ENCODE measurements at regions not wholly inside any gene's neighbourhood (a gene's known extent, or its start where the extent isn't known, plus 50 kb on each side); places are given as distances from the start of the nearest gene placed in this dataset.

GRCh38 chr13:68046903-68047302 is 816.8 kb upstream of the PCDH9 start:
- TF ChIP-seq CTCF (IDR thresholded peaks at IDR 0.05) (no peak), POLR2A (IDR thresholded peaks at IDR 0.05) (no peak)
